GM21737 (cell line): ENCODE measurements at regions not wholly inside any gene's neighbourhood (a gene's known extent, or its start where the extent isn't known, plus 50 kb on each side); places are given as distances from the start of the nearest gene placed in this dataset.

Source experiments
- ATAC-seq: cut with Tn5 transposase; IDR thresholded peaks from one replicate; pipeline ENCODE4 v1.9.1; 2021; ENCODE audit warnings: mild to moderate bottlenecking, moderate library complexity; ENCODE audit not compliant: unreplicated experiment

DNA sequence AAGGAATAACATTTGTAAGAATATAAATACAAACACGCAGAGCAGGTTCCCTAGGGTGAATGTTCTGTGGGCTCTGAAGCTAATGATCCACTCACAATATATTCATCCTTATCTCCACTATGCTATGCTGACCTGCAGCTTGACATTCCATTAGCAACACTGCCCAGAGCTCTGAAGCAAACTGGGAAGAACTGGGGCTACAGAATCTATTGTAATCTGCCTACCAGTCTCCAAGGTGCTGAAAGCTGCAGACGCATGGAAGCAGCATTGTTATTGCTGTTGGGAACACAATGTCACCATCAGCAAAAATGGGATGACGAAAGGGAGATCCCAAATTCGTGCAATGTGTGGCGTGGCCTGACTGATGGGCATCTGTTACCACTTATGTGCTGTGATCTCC lies 316.7 kb upstream of the RORA start:
- no peak for ATAC-seq

DNA sequence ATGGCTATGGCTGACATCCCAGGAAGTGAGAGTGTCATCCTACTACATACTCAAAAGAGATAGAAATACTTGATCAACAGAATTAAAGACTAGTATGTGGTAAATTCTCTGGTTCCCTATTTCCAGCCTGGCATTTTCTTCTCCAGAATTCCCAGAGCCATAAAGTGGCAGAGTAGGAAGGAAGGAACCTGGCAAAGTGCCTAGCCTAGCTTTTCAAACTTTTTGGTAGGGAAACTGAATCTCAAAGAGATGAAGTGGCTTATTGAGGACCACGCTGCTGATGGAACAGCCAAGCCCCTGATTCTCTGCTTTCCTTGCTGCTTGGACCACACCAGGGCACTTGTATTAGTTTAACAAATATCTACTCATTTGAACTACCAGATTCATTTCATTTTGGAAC lies 312.4 kb upstream of the RORA start:
- ATAC-seq: no peak

DNA sequence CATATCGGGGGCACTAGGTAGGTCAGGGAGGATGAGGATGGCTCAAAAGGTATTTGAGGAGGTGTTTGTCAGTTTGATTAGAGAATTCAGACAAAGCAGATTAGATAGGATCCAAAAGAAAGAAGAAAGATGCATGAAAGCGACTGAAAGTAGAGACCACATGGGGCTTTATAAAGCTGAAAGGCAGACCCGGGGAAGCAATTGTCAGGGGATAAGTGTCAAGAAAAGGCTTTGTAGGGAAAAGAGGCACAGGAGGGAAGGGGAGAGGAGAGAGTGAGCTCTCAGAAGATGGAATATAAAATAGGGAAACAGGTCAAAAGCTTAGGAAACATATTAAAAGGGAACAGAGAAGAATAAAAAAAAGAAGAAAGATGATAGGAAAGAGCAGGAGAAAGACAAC lies 308.2 kb upstream of the RORA start:
- ATAC-seq: no peak

DNA sequence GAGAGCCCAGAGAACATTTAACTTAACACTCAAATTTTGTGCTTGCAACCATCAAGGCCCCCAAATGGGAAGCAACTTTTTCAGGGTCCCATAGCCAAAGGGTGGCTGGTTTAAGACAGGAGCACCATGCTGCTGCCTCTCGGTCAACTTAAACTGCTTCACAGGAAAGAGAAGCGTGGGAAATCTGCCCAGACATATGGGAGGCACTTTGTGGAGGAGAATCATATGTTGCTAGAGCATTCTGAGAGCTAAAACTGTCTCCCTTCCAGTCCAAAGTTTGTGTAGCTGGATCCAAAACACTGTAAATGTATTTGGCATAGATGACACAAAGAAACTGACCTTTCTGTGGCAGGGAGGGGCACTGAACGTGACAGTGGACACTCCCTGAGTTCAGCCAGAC lies 305.9 kb upstream of the RORA start:
- ATAC-seq: no peak

DNA sequence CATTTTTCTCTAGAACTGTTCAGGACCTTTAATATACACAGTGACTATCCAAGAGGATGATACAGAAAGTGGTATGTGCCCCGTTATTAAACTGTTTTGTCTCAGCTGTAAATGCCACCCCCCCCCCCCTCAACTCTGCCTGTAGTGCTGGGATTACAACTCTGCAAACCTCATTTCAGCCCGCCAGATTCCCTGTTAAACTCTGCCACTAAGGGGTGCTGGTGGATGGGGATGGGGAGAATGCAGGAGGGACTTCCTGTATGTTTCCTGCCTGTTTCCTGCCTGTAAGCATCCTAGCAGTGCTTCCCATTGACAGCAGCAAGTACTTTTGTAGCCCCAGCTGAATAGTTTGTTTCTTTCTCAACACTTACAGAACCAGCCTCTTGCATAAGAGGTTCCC lies 301.7 kb upstream of the RORA start:
- no peak for ATAC-seq

DNA sequence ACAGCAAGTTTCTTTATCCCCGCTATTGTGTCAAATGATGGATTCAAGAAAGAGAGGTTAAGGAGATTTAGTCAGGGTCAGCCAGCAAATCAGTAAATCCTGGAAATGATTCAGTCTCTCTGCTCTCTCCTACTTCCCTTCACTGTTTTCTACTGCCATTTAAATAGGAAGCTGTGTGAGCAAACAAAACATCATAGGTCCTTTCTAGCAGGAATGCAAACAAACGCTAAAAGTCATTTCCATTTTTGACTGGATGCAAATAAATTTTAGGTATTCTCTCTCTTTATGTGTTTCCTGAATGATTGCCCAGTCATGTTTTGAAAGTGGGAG lies 299.4 kb upstream of the RORA start:
- ATAC-seq: no peak

DNA sequence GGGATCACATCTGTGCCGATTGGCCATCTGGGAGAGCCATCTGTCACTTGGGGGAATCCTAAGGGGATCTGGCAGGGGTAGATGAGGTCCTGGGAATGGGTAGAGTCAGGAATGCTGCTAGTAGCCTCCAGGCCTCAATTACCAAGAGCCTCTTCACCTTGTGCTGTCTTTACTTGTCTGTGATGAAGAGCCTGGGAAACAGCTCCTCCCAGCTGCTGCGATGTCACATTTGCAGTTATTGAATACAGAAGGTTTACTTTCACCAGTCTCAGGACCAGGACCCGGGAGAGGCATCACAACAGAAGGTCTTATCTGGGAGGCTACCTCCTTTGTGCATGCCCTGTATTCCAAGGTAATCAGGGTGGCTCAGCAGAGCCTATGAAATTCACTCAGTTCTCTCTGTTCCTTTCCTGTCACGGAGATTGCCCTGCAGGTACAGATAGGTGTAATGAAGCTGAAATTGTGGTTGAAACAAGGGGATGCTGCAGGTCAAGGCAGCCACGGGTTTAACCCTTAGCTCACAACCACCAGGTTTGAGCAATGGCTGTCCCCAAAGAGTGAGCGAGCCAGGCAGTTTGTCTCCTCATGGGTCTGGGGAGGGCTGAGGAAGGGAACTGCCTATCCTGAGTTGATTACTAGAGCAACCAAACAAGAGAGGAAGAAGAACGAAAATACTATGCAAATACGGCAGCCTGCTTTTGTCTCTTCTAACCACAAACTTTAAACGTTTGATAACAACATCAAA lies 298.9 kb upstream of the RORA start:
- no peak for ATAC-seq

DNA sequence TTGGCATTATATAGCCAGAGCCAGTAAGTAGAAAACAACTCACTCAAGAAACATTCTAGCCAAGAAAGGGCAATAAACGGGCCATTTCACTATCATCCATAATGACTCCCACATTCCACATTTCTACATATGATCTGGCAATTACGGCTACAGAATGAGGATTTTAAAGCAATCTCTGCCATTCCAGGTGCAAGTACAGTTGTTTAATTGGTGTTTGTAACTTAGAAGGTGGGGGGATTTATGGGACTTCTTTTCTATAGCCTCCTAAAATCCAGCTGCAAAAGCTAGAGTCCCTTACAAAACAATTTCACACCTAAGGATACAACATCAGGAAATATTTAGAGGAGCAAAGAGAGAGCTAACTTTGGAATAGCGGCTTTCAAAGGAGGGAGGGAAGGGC lies 295.4 kb upstream of the RORA start:
- no peak for ATAC-seq

DNA sequence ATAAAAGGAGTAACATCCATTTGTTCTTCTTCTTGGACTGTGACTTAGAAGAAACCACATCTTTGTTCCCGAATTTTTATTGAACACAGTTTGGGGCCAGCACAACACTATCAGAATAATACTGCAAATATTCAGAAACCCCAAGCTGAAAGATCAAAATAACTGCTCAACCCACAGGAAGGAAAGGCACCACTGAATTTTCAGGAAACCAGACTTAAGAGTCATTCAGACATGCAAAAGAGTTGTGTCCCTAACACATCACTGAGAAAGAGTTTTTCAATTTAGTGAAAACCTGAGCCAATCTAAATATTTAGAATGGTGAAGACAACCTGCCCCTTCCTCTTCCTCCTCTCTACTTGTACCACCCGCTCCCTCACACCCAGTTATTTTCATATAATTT lies 295.0 kb upstream of the RORA start:
- ATAC-seq: no peak

DNA sequence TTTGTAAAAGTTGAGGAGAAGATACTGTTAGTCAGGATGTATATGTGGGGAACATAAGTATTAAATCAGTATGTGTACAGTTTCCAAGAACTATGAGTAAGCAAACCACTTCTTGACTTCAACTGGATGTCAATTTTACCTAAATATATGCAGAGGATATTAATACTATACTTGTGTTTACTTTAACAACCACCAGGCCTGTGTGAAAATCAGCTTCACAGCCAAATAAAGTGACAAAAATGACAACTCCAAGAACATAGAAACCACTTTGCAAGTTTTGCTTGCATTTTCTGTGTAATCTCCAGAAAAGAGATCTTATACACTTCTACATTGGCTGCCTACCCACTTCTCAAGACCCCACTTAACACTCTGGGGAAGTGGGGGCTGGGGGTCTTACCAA lies 293.3 kb upstream of the RORA start:
- no peak for ATAC-seq

DNA sequence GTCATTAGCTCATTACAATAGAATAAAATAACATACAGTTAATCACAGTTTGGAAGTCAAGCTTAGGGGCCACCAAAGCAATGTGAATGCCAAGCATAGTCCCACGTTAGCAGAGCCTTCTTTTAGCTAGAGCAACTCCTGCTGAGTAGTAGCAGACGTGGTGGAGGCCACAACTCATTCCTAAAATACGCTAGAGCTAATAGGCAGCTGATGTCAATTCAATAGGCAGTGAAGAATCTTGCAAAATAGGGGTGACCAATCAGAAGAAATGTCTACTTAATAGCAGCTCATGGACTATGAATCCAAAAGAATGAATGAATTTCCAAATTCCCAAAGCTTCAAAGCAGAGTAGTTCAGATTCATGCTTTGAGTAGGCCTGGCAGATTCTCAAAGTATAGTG lies 292.9 kb upstream of the RORA start:
- ATAC-seq: no peak

DNA sequence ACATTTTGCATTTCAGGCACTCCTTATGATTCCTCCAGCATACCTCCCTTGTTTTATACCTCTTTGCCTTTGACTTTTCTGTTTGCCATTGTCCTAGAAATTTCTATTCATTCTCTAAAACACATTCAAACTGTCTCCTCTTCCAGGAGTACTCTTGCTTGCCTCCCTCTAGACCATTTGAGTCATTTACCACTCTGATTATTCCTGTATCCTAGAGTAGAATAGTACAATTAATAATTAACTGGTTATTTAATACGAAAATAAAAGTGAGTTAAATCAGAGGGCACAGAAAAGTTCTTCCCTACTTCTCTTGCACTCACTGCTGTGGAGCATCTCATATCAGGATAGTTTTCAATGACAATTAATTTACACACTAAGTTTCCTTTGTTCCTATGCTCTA lies 290.2 kb upstream of the RORA start:
- ATAC-seq: no peak

DNA sequence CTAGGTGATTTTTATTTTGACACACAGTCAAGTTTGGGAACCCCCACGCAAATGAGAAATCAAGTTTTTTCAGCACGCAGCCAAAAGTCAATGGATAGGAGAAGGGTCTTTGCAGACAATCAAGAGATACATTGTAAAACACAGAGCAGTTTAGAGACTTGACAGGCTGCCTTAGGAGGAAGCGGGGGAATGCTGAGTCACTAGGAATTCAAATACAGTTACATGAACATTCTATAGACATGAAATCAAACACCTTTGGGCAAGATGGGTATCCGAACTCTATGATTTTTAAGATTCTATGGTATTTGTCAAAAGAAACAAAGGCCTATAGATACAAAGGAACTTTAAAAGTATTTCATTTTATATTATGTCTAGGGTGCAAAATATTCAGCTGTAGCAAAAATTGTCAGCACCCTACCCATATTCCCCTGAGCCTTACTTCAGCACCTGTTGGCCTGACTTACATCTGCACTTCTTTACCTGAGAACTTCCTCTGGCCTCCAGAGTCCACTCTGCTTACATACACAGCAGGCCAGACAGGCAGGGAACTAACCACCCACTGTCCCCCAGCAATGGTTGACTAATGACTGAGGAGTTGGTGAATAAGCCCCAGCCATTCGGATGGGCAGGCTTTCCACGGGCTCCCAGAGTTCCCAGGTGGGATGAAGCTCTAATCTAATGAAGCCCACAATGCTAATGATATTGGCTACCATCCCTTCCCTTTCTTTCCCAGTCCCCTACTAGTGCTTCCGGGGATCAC lies 289.3 kb upstream of the RORA start:
- ATAC-seq: no peak

DNA sequence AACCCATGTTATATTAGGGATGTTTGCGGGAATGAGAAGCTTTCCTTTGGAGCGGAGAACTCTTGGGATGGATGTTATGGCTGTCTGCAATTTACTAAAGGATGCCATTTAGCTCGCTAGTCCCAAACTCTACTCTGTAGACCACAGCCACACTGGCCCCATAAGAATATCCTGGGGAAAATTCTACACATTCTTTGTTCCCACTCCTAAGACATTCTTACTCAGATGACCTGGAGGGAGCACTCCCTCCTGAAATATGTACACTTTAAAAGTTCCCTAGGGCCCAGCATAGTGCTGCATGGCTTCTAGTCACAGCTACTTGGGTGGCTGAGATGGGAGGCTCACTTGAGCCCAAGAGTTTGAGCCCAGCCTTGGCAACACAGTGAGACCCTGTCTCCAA lies 288.7 kb upstream of the RORA start:
- no peak for ATAC-seq

DNA sequence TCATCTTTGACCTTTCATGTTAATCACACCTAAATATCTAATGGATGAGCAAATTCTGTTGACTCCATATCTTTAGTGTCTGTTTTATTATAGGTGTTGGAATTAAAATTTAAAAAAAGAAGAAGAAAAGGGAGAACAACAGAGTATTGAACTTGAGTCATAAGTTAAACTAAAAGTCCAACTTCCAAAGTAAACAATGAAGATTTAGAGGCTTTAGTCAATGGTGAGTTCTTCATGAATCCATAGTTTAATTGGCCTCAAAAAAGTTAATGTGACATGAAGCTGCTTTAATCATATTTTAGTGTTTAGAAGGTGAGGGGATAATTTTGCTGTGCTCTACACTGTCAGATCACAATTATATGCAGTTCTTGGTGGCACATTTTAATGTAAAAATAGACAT lies 288.2 kb upstream of the RORA start:
- no peak for ATAC-seq

DNA sequence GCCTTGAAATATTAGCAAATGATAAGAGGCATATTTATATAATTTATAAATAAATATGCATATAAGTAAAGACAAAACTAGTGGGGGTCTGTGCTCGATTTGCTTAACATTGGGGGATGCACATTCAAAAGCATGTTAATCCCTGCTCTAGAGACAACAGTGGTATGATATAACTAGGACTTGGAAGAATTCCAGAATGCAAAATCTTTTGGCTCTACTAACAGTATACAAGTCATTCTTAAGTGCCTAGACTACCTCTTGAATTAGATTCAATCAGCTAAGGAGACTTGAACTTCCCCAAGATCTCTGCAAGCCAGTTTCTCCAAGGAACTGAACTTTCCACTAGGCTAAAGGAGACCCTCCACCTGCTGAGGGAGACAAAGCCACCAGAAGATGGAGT lies 282.7 kb upstream of the RORA start:
- no peak for ATAC-seq

DNA sequence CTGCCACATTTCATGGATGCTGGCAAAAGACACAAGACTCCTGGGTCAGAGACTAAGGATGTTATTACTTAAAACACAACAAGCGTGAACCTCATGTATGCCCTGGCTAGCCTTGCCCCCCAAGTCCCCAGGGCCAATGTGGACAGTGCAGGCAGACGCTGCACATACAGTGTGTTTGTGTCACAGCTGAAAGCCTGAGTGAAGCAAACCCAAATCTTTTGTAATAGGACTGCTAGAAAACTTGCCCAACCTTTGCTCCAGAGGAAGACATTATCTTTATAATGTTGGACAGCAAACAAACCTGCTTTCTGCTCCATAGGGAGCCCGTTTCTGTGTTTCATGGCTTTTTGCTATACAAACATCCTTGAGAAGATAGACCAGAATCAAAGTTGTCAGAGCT lies 282.0 kb upstream of the RORA start:
- ATAC-seq: no peak

DNA sequence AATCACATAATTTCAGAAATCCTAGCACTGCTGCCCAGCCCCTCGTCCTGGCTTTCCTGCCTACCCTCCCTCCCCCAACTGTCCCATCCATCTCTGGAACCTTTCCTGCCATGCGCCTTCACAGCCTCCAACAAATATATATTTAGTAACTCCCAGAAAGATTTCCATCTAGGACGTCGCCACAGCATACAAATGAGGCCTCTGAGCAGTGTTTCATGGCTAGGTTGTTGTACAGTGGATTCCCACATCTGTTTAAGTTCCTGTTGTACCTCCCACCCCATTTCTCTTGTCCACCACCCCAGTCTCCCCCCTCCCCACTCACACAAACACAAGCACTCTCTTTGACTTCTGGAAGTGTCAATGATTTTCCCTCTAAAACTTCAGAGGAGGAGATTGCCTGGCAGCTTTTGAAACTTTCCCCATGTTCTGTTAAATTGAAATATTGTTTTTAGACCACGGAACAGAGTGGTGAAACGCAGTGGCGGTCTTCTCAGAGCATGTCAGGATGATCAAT lies 280.3 kb upstream of the RORA start:
- ATAC-seq: no peak

DNA sequence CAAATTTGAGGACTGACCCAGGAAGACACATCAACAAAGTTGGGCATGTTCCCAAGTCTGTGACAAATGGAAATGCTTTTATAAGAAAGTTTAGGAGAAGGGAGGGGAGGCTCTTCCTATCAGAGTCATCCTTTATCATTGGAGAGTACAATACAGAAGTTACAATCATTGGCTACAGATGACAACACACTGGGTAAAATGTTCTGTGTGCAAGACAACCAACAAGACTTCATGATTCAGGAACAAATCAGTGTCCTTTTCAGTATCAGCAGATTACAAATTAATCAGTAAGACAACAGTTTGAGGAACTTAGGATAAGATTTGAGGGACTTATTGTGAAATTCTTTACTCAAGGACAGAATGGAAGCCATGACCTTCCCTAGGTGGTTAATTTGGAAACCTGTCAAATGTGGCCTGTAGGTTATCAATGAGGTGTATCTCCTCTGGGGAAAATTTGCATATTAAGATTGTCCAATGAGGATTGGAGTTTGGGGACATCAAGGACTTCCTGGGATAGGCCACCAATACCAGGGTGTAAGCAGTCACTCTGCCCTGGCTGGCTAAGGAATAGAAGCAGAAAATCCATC lies 274.4 kb upstream of the RORA start:
- ATAC-seq: no peak

DNA sequence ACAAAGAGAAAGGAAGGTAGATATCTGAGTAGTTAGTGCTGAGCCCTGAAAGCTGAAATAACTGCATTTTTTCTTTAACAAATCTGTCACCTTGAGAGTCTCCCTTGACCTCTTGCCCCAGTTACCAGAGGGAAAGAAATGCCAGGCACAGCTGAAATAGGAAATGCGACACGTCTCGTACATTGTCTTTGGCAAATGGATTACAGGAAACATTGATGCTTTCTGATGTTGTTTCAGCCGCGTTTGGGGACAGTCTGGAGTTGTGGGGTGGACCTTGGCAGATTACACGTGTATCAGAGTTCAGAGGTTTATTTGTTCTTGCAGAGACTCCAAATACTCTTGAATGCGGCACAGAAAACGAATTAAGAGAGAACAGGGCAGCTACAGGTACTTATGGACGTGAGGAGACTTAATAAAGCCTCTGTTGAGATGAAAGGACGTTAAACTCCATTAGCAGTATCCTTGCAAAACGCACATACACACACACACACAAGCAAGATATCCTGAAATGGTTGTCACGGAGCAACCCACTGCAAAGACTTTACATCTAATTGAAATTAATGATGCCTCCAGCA lies 272.8 kb upstream of the RORA start:
- no peak for ATAC-seq

DNA sequence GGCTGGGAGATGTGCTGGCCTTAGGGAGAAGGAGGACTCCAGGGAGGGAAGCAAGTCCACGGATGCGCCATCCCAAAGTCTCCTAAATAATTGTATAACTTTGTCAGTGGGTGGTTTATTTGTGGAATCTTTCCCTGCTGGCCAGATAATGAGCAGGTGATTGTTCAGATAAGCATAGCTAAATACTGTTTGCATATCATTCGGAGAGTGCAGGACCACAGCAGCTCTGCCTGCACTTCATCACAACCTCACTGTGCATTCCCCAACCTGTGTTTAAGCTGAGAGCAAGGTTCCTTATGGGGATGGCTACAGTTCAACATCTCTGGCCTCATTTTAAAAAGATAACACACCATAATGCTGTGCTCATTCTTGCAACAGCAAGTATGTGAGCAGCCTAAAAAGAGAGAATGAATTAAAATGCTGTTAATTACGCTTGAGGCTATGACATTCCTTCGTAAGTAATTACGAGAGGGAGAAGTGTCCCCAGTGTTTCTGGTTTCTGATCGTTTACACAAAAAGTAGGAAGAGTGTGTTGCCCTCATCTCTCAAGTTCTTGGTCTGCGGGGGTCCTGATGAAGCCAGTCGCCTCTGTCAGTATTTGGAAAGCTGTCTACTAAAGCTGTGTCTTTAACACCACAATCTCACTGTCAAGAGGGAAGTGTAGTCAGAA lies 272.0 kb upstream of the RORA start:
- ATAC-seq: no peak
